ENCODE measurements at regions not wholly inside any gene's neighbourhood (a gene's known extent, or its start where the extent isn't known, plus 50 kb on each side); places are given as distances from the start of the nearest gene placed in this dataset.

DNA sequence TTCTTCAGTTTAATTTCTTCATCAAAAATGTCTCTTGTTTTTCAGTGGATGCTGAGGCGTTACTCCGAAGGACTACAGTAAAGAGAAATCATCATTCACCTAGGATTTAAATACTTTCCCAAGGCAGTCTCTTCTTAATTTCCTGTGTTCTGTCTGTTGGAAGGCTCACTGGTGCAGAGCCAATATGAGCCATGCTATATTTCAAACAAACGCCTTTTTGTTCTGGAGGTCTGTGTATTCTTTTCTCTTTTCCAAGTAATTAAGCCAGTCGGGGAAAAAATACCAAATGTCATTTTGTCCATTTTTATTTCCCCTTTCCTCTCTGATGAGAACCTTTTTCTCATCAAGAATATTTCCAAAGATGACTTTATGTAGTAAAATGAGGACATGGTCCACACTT, 206.5 kb downstream of the RWDD3 start:
- TF ChIP-seq ZNF776 (tag by site-specific recombination; IDR thresholded peaks at IDR 0.05; ENCODE audit: borderline replicate concordance) (no peak), ZFP3 (tag by site-specific recombination; IDR thresholded peaks at IDR 0.05; ENCODE audit: low read depth) (no peak)
- TF ChIP-seq, protein P1, sequence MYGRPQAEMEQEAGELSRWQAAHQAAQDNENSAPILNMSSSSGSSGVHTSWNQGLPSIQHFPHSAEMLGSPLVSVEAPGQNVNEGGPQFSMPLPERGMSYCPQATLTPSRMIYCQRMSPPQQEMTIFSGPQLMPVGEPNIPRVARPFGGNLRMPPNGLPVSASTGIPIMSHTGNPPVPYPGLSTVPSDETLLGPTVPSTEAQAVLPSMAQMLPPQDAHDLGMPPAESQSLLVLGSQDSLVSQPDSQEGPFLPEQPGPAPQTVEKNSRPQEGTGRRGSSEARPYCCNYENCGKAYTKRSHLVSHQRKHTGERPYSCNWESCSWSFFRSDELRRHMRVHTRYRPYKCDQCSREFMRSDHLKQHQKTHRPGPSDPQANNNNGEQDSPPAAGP (tag by site-specific recombination; IDR thresholded peaks at IDR 0.05), result no peak
- TF ChIP-seq, protein P2, sequence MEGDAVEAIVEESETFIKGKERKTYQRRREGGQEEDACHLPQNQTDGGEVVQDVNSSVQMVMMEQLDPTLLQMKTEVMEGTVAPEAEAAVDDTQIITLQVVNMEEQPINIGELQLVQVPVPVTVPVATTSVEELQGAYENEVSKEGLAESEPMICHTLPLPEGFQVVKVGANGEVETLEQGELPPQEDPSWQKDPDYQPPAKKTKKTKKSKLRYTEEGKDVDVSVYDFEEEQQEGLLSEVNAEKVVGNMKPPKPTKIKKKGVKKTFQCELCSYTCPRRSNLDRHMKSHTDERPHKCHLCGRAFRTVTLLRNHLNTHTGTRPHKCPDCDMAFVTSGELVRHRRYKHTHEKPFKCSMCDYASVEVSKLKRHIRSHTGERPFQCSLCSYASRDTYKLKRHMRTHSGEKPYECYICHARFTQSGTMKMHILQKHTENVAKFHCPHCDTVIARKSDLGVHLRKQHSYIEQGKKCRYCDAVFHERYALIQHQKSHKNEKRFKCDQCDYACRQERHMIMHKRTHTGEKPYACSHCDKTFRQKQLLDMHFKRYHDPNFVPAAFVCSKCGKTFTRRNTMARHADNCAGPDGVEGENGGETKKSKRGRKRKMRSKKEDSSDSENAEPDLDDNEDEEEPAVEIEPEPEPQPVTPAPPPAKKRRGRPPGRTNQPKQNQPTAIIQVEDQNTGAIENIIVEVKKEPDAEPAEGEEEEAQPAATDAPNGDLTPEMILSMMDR (tag by site-specific recombination; IDR thresholded peaks at IDR 0.05), result no peak

Measured in HEK293 (cell line).